ENCODE measurements at regions not wholly inside any gene's neighbourhood (a gene's known extent, or its start where the extent isn't known, plus 50 kb on each side); places are given as distances from the start of the nearest gene placed in this dataset.

GRCh38 chr22:27097933-27098332 is 440.5 kb downstream of the MIAT start:
- no peaks in the 10 kb centered on the region for H4K20me1 ChIP-seq (ENCODE audit: insufficient read depth, low read length)
- H3K4me3 ChIP-seq (ENCODE audit: low read length), result no peak overlapping the region
- no peaks in the 10 kb centered on the region for H3K9me3 ChIP-seq (ENCODE audit: insufficient read depth, low read length)
- H3K4me1 ChIP-seq (ENCODE audit: low read length), result no peaks in the 10 kb centered on the region
- TF ChIP-seq CTCF (IDR thresholded peaks at IDR 0.05; ENCODE audit: low read depth, low read length) (no peak), EZH2phosphoT487 (IDR thresholded peaks at IDR 0.05; ENCODE audit: low read depth) (no peak)
- H3K4me2 ChIP-seq (ENCODE audit: low read length), result no peak overlapping the region
- no peak overlapping the region for H3K27ac ChIP-seq (ENCODE audit: low read length)
- H3K79me2 ChIP-seq (ENCODE audit: low read length), result no peaks in the 10 kb centered on the region
- H3K9ac ChIP-seq (ENCODE audit: low read length), result no peak overlapping the region
- no peaks in the 10 kb centered on the region for H3K36me3 ChIP-seq (replicated peaks; ENCODE audit: low read depth, low read length)
- H3K27me3 ChIP-seq (ENCODE audit: low read depth, low read length), result peaks cover 17% of the 10 kb centered on the region
- H2AFZ ChIP-seq (ENCODE audit: low read depth, low read length), result no peak overlapping the region

GRCh38 chr22:27099946-27100722 is 442.7 kb downstream of the MIAT start:
- Histone ChIP-seq H3K4me1 (ENCODE audit: low read length) (no peaks in the 10 kb centered on the region), H3K27me3 (ENCODE audit: low read depth, low read length) (peaks cover 17% of the 10 kb centered on the region), H3K4me2 (ENCODE audit: low read length) (no peak overlapping the region), H3K9ac (ENCODE audit: low read length) (no peak overlapping the region), H4K20me1 (ENCODE audit: insufficient read depth, low read length) (no peaks in the 10 kb centered on the region), H3K36me3 (replicated peaks; ENCODE audit: low read depth, low read length) (no peaks in the 10 kb centered on the region), H3K27ac (ENCODE audit: low read length) (no peak overlapping the region), H3K79me2 (ENCODE audit: low read length) (no peaks in the 10 kb centered on the region), H2AFZ (ENCODE audit: low read depth, low read length) (no peak overlapping the region), H3K4me3 (ENCODE audit: low read length) (no peak overlapping the region), H3K9me3 (ENCODE audit: insufficient read depth, low read length) (no peaks in the 10 kb centered on the region)
- TF ChIP-seq EZH2phosphoT487 (IDR thresholded peaks at IDR 0.05; ENCODE audit: low read depth) (no peak), CTCF (IDR thresholded peaks at IDR 0.05; ENCODE audit: low read depth, low read length) (no peak)

- TF ChIP-seq CTCF (IDR thresholded peaks at IDR 0.05; ENCODE audit: low read depth, low read length) (no peak), EZH2phosphoT487 (IDR thresholded peaks at IDR 0.05; ENCODE audit: low read depth) (no peak)
- Histone ChIP-seq H4K20me1 (ENCODE audit: insufficient read depth, low read length) (no peaks in the 10 kb centered on the region), H3K36me3 (replicated peaks; ENCODE audit: low read depth, low read length) (no peaks in the 10 kb centered on the region), H3K27me3 (ENCODE audit: low read depth, low read length) (peaks cover 17% of the 10 kb centered on the region), H2AFZ (ENCODE audit: low read depth, low read length) (no peak overlapping the region), H3K27ac (ENCODE audit: low read length) (no peak overlapping the region), H3K9ac (ENCODE audit: low read length) (no peak overlapping the region), H3K79me2 (ENCODE audit: low read length) (no peaks in the 10 kb centered on the region), H3K9me3 (ENCODE audit: insufficient read depth, low read length) (no peaks in the 10 kb centered on the region), H3K4me2 (ENCODE audit: low read length) (no peak overlapping the region), H3K4me3 (ENCODE audit: low read length) (no peak overlapping the region), H3K4me1 (ENCODE audit: low read length) (no peaks in the 10 kb centered on the region)
Observed at GRCh38 chr22:27100789-27101188, 443.4 kb downstream of the MIAT start.

DNA sequence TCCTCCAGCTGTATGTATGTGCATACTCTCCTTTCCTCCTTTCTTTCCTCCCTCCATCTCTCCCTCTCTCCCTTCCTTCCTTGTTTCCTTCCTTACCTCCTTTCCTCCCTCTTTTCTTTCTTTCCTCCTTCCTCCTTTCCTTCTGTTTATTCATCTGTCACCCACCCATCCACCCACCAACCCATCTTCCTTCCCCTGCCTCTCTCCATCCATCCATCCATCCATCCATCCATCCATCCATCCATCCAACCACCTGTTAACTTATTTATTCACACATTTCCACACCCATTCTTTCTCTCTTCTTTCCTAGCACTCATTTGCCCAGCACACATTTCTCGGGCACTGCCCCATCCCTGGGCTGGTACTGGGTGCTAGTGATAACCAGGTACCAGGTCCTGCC is 443.9 kb downstream of the MIAT start:
- Histone ChIP-seq H3K9me3 (ENCODE audit: insufficient read depth, low read length) (no peaks in the 10 kb centered on the region), H3K27ac (ENCODE audit: low read length) (no peak overlapping the region), H4K20me1 (ENCODE audit: insufficient read depth, low read length) (no peaks in the 10 kb centered on the region), H3K4me3 (ENCODE audit: low read length) (no peak overlapping the region), H3K9ac (ENCODE audit: low read length) (no peak overlapping the region), H3K27me3 (ENCODE audit: low read depth, low read length) (peaks cover 17% of the 10 kb centered on the region), H3K79me2 (ENCODE audit: low read length) (no peaks in the 10 kb centered on the region), H2AFZ (ENCODE audit: low read depth, low read length) (no peak overlapping the region), H3K36me3 (replicated peaks; ENCODE audit: low read depth, low read length) (no peaks in the 10 kb centered on the region), H3K4me1 (ENCODE audit: low read length) (no peaks in the 10 kb centered on the region), H3K4me2 (ENCODE audit: low read length) (no peak overlapping the region)
- TF ChIP-seq EZH2phosphoT487 (IDR thresholded peaks at IDR 0.05; ENCODE audit: low read depth) (no peak), CTCF (IDR thresholded peaks at IDR 0.05; ENCODE audit: low read depth, low read length) (no peak)
